ENCODE measurements at regions not wholly inside any gene's neighbourhood (a gene's known extent, or its start where the extent isn't known, plus 50 kb on each side); places are given as distances from the start of the nearest gene placed in this dataset.

DNA sequence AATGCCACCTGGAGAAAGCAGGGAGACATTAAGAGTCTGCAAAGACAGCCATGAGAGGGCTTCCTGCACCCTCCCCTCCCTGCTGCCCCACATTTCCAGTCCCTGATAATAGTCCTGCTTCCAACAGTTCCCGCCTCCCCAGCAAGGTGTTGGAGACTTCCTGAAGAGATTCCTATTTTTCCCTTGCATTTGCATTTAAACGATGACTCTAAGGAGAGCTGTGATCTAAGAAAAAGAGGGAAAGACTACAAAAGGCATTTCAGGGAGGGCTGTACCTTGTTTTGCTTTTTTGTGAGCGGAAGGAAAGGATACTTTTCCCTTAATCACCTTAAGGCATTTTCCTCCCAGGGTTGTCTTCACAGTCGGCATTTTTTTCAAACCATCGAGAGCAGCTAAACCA is 62.1 kb downstream of the GAS1 start:
- no peak overlapping the region for H3K9ac ChIP-seq (ENCODE audit: insufficient read depth in 1 of 2, low read depth in 2 of 2, low read length in 2 of 2)
- no TSS peak for BruUV-seq (replicated peaks)
- H4K20me1 ChIP-seq (replicated peaks; ENCODE audit: control insufficient read depth, insufficient read depth, low read length): no peaks in the 10 kb centered on the region
- H3K9me1 ChIP-seq (ENCODE audit: control insufficient read depth, insufficient read depth, low read length): no peaks in the 10 kb centered on the region
- H3K9me3 ChIP-seq (replicated peaks; ENCODE audit: control insufficient read depth, insufficient read depth, low read depth, low read length): no peaks in the 10 kb centered on the region
- H3K4me1 ChIP-seq (replicated peaks in 1 of 2; ENCODE audit: control insufficient read depth in 2 of 2, insufficient read depth in 2 of 2, low read length in 2 of 2): no peaks in the 10 kb centered on the region
- 0% methylated on average over 4 of the region's 5 CpGs for WGBS (ENCODE audit: insufficient coverage, low coverage, missing lambda C conversion rate)
- TF ChIP-seq FOXJ2 (tag; IDR thresholded peaks at IDR 0.05): no peak
- TF ChIP-seq CAMTA2 (CRISPR knock-in tag; conservative IDR thresholded peaks at IDR 0.05): no peak
- TF ChIP-seq GATAD2A (IDR thresholded peaks at IDR 0.05): no peak
- TF ChIP-seq, protein P1, sequence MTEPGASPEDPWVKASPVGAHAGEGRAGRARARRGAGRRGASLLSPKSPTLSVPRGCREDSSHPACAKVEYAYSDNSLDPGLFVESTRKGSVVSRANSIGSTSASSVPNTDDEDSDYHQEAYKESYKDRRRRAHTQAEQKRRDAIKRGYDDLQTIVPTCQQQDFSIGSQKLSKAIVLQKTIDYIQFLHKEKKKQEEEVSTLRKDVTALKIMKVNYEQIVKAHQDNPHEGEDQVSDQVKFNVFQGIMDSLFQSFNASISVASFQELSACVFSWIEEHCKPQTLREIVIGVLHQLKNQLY (CRISPR knock-in tag; conservative IDR thresholded peaks at IDR 0.05): no peak
- no peak for TF ChIP-seq EHMT2 (IDR thresholded peaks at IDR 0.05)
- TF ChIP-seq BRD9 (IDR thresholded peaks at IDR 0.05; ENCODE audit: low read depth, partially characterized antibody): no peak
- no peak for TF ChIP-seq EZH2 (IDR thresholded peaks at IDR 0.05; ENCODE audit: borderline replicate concordance, low read depth, low read length)
- no peak for TF ChIP-seq STAT5A (IDR thresholded peaks at IDR 0.05; ENCODE audit: borderline replicate concordance, low read length)
- TF ChIP-seq ZNF830 (CRISPR knock-in tag; IDR thresholded peaks at IDR 0.05): no peak
- TF ChIP-seq, protein P2, sequence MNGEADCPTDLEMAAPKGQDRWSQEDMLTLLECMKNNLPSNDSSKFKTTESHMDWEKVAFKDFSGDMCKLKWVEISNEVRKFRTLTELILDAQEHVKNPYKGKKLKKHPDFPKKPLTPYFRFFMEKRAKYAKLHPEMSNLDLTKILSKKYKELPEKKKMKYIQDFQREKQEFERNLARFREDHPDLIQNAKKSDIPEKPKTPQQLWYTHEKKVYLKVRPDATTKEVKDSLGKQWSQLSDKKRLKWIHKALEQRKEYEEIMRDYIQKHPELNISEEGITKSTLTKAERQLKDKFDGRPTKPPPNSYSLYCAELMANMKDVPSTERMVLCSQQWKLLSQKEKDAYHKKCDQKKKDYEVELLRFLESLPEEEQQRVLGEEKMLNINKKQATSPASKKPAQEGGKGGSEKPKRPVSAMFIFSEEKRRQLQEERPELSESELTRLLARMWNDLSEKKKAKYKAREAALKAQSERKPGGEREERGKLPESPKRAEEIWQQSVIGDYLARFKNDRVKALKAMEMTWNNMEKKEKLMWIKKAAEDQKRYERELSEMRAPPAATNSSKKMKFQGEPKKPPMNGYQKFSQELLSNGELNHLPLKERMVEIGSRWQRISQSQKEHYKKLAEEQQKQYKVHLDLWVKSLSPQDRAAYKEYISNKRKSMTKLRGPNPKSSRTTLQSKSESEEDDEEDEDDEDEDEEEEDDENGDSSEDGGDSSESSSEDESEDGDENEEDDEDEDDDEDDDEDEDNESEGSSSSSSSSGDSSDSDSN (IDR thresholded peaks at IDR 0.05; ENCODE audit: borderline replicate concordance in 1 of 2, low read depth in 2 of 2, low read length in 2 of 2): no peak
- no peak for TF ChIP-seq ZNF589 (CRISPR knock-in tag; IDR thresholded peaks at IDR 0.05; ENCODE audit: low read depth)
- TF ChIP-seq BMI1 (IDR thresholded peaks at IDR 0.05; ENCODE audit: low read length): no peak
- TF ChIP-seq HNRNPL (IDR thresholded peaks at IDR 0.05; ENCODE audit: low read depth, low read length): no peak
- TF ChIP-seq PRPF4 (IDR thresholded peaks at IDR 0.05; ENCODE audit: insufficient read depth, low read depth, low read length, poor library complexity, severe bottlenecking): no peak
- TF ChIP-seq, protein P3, sequence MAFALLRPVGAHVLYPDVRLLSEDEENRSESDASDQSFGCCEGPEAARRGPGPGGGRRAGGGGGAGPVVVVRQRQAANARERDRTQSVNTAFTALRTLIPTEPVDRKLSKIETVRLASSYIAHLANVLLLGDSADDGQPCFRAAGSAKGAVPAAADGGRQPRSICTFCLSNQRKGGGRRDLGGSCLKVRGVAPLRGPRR (CRISPR knock-in tag; IDR thresholded peaks at IDR 0.05): no peak
- TF ChIP-seq ELF4 (CRISPR knock-in tag; IDR thresholded peaks at IDR 0.05): no peak
- ATAC-seq (no peak), FAIRE-seq (no peak), DNase-seq (ENCODE audit: extremely low read depth in 1 of 4, low spot score in 3 of 4) (no peak)
- ChIA-PET POLR2A (no interaction called here), CTCF (ENCODE audit: low intra/inter-chr PET ratio) (no interaction called here)
- H2AFZ ChIP-seq (ENCODE audit: low read depth, low read length): no peak overlapping the region
- H3K4me2 ChIP-seq (ENCODE audit: insufficient read depth, low read length): no peak overlapping the region
- H3K36me3 ChIP-seq (ENCODE audit: control insufficient read depth, insufficient read depth, low read length): no peaks in the 10 kb centered on the region
- intact Hi-C loops (cut with micrococcal nuclease) (no loop called here), in situ Hi-C loops (cut with MboI) (no loop called here)
- H3K79me2 ChIP-seq (ENCODE audit: control insufficient read depth, insufficient read depth, low read length): no peaks in the 10 kb centered on the region
- no peak overlapping the region for H3K4me3 ChIP-seq
- no peaks in the 10 kb centered on the region for H3K27me3 ChIP-seq (ENCODE audit: control insufficient read depth in 2 of 2, insufficient read depth in 2 of 2, low read length in 2 of 2)
- H3K27ac ChIP-seq (ENCODE audit: extremely low read depth, low read depth, low read length): no peak overlapping the region

Data from K562 (cell line).